Parathyroid adenoma (tissue), 2 donors: ENCODE measurements at regions not wholly inside any gene's neighbourhood (a gene's known extent, or its start where the extent isn't known, plus 50 kb on each side); places are given as distances from the start of the nearest gene placed in this dataset.

Experiments
- H2AFZ ChIP-seq: fragments of 300-600 bp; sonication (generic); one replicate; pipeline ENCODE4 v1.7.0; 2017; ENCODE audit warnings: antibody characterized with exemption, mild to moderate bottlenecking
- H3K27ac ChIP-seq: fragments of 300-600 bp; sonication (generic); one replicate; pipeline ENCODE4 v1.7.0; 2017
- H3K27me3 ChIP-seq: fragments of 300-600 bp; sonication (generic); one replicate; pipeline ENCODE4 v1.7.0; 2017; ENCODE audit warnings: low read length; ENCODE audit not compliant: control insufficient read depth, insufficient read depth
- H3K36me3 ChIP-seq: fragments of 300-600 bp; sonication (generic); one replicate; pipeline ENCODE4 v1.7.0; 2017; ENCODE audit warnings: low read length; ENCODE audit not compliant: control insufficient read depth, insufficient read depth
- H3K4me1 ChIP-seq: fragments of 300-600 bp; sonication (generic); one replicate; pipeline ENCODE4 v1.7.0; 2017; ENCODE audit warnings: control low read depth
- H3K4me2 ChIP-seq: fragments of 300-600 bp; sonication (generic); one replicate; pipeline ENCODE4 v1.7.0; 2017; ENCODE audit warnings: low read length
- H3K4me3 ChIP-seq: fragments of 300-600 bp; sonication (generic); one replicate; pipeline ENCODE4 v1.7.0; 2017; ENCODE audit warnings: low read depth, low read length
- H3K79me2 ChIP-seq: fragments of 300-600 bp; sonication (generic); one replicate; pipeline ENCODE4 v1.7.0; 2017; ENCODE audit warnings: control low read depth
- H3K9ac ChIP-seq: fragments of 300-600 bp; sonication (generic); one replicate; pipeline ENCODE4 v1.7.0; 2017; ENCODE audit warnings: mild to moderate bottlenecking
- H3K9me3 ChIP-seq: fragments of 300-600 bp; sonication (generic); one replicate; pipeline ENCODE4 v1.7.0; 2017; ENCODE audit warnings: low read length; ENCODE audit not compliant: control insufficient read depth
- TF ChIP-seq, protein P1 (sequence below): fragments of 300-600 bp; sonication (generic); IDR thresholded peaks from one replicate; pipeline ENCODE4 v1.7.0; 2017; ENCODE audit warnings: antibody characterized with exemption, mild to moderate bottlenecking
- donor health status: primary hyperparathyroidism.

DNA sequence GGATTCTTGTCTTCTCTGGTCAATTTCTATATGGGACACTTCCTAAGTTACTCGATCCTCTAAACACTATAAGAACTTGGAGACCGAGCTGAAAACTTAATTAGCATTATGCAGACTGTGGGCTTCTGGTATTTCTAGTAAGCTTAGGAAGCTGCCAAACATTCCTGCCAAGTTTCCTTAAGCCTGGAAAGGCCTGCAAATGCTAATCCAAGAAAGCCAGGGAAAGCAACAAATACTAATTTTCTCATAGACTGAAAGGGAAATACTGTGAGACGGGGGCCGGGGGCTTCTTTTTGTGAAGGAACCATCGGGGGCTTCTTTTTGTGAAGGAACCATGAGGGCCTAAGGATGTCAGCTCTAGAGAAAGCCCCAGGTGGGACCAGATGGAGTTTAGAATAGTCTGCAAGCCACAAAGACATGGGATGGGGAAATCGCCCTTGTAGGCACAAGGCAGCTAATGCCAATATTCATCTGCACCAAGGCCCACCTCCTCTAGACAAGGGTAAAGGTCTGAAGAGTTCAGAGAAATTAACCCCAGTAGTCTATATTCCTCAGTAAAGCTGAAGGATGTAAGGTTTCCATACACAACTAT lies 332.4 kb upstream of the PRDM1 start:
- no peak overlapping the region for H3K4me3 ChIP-seq
- no peaks in the 10 kb centered on the region for H3K27me3 ChIP-seq
- H3K36me3 ChIP-seq, result no peaks in the 10 kb centered on the region
- H3K4me1 ChIP-seq, result no peaks in the 10 kb centered on the region
- H3K9ac ChIP-seq, result no peak overlapping the region
- no peak overlapping the region for H2AFZ ChIP-seq
- no peaks in the 10 kb centered on the region for H3K9me3 ChIP-seq
- no peak overlapping the region for H3K27ac ChIP-seq
- TF ChIP-seq, protein P1, sequence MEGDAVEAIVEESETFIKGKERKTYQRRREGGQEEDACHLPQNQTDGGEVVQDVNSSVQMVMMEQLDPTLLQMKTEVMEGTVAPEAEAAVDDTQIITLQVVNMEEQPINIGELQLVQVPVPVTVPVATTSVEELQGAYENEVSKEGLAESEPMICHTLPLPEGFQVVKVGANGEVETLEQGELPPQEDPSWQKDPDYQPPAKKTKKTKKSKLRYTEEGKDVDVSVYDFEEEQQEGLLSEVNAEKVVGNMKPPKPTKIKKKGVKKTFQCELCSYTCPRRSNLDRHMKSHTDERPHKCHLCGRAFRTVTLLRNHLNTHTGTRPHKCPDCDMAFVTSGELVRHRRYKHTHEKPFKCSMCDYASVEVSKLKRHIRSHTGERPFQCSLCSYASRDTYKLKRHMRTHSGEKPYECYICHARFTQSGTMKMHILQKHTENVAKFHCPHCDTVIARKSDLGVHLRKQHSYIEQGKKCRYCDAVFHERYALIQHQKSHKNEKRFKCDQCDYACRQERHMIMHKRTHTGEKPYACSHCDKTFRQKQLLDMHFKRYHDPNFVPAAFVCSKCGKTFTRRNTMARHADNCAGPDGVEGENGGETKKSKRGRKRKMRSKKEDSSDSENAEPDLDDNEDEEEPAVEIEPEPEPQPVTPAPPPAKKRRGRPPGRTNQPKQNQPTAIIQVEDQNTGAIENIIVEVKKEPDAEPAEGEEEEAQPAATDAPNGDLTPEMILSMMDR, result no peak
- H3K79me2 ChIP-seq, result no peaks in the 10 kb centered on the region
- H3K4me2 ChIP-seq, result no peak overlapping the region

DNA sequence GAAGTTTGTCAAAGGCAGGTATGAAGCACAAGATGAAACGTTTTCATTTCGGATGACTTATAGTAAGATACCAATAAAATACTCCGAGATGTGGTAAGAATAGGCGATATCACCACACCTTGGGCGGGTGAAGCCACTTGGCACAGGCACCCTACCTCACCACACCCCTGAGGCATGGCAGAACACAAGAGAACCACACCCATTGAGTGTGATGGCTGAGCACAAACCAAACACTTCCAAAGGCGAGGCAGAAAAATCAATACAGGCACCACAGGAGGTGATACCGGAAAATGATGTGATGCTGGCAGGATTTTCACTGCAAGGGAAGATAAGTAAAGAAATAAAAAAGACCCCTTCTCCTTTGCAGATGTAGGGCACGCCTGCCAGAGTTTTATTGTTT lies 332.9 kb upstream of the PRDM1 start:
- no peaks in the 10 kb centered on the region for H3K79me2 ChIP-seq
- no peak overlapping the region for H3K27ac ChIP-seq
- H3K4me3 ChIP-seq, result no peak overlapping the region
- H3K36me3 ChIP-seq, result no peaks in the 10 kb centered on the region
- no peaks in the 10 kb centered on the region for H3K27me3 ChIP-seq
- TF ChIP-seq, protein P1, result no peak
- H3K9ac ChIP-seq, result no peak overlapping the region
- H3K4me2 ChIP-seq, result no peak overlapping the region
- no peaks in the 10 kb centered on the region for H3K9me3 ChIP-seq
- no peaks in the 10 kb centered on the region for H3K4me1 ChIP-seq
- no peak overlapping the region for H2AFZ ChIP-seq

DNA sequence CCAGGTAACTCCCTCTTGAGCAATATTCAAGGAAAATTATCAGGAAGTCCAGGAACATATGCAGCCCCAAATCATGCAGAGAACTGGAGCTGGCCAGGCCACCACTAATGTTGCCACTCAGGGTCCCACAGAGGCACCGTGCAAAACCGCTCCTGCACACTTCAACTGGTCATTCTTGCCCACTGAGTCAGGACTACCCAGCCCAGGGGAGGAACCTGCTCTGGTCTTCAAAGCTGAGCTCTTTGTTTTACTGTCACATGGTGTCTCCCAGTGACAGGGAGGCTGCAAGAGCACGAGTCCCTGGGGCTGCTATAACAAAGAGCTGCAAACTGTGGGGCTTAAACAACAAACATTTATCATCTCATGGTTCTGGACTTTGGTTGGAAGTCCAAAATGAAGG lies 336.0 kb upstream of the PRDM1 start:
- Histone ChIP-seq H2AFZ (no peak overlapping the region), H3K9ac (no peak overlapping the region), H3K4me2 (no peak overlapping the region), H3K4me1 (no peaks in the 10 kb centered on the region), H3K9me3 (no peaks in the 10 kb centered on the region), H3K27me3 (no peaks in the 10 kb centered on the region), H3K36me3 (no peaks in the 10 kb centered on the region), H3K4me3 (no peak overlapping the region), H3K27ac (no peak overlapping the region), H3K79me2 (no peaks in the 10 kb centered on the region)
- TF ChIP-seq, protein P1, result no peak

DNA sequence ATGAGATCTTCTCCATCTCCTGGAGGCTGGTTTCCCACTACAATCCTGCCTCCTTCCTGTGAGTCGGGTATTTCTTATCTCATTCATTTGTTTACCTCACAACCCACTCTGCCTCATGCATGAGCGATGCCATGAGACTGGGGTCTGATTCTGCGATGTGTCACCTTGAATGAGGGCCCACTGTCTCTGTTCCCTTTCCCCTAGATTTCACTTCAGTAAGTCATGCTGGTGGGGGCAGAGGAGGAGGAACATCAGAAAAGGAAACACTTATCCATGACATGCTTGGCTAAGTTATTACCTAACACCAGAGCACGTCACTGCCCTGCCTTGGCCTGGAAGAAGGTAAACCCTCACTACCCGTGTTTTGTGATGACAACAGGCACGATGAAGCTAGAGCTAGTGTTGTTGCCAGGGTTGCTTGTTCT lies 337.4 kb upstream of the PRDM1 start:
- no peaks in the 10 kb centered on the region for H3K79me2 ChIP-seq
- TF ChIP-seq, protein P1, result no peak
- no peak overlapping the region for H2AFZ ChIP-seq
- no peak overlapping the region for H3K27ac ChIP-seq
- no peak overlapping the region for H3K4me3 ChIP-seq
- H3K9me3 ChIP-seq, result no peaks in the 10 kb centered on the region
- H3K36me3 ChIP-seq, result no peaks in the 10 kb centered on the region
- no peak overlapping the region for H3K9ac ChIP-seq
- H3K4me1 ChIP-seq, result no peaks in the 10 kb centered on the region
- no peak overlapping the region for H3K4me2 ChIP-seq
- H3K27me3 ChIP-seq, result no peaks in the 10 kb centered on the region

DNA sequence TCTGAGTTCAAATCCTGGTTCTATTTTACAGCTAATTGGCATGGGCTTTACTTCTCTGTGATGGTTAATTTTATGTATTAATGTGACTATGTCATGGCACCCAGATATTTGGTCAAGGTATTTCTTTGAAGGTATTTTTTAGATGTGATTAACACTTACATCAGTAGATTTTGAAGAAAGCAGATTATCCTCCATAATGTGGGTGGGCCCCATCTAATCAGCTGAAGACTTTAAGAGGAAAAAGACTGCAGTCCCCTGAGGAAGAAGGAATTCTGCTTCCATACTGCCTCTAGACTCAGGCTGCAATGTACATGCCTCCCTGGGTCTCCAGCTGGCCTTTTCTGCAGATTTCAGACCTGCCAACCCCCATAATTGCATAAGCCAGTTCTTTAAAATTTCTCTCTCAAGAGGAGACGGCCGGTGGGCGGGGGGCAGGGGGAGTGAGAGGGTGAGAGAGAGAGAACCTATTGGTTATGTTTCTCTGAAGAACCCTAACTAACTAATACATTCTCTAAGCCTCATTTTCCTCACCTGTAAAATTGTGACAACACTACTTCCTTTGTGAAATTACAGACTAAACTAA lies 338.2 kb upstream of the PRDM1 start:
- no peaks in the 10 kb centered on the region for H3K36me3 ChIP-seq
- no peaks in the 10 kb centered on the region for H3K4me1 ChIP-seq
- H3K4me3 ChIP-seq, result no peak overlapping the region
- TF ChIP-seq, protein P1, result no peak
- H3K27ac ChIP-seq, result no peak overlapping the region
- H3K9me3 ChIP-seq, result no peaks in the 10 kb centered on the region
- no peak overlapping the region for H3K9ac ChIP-seq
- no peaks in the 10 kb centered on the region for H3K79me2 ChIP-seq
- H2AFZ ChIP-seq, result no peak overlapping the region
- H3K4me2 ChIP-seq, result no peak overlapping the region
- H3K27me3 ChIP-seq, result no peaks in the 10 kb centered on the region
